HEK293 (cell line): ENCODE measurements at regions not wholly inside any gene's neighbourhood (a gene's known extent, or its start where the extent isn't known, plus 50 kb on each side); places are given as distances from the start of the nearest gene placed in this dataset.

Experiments
- CTCF ChIA-PET: fragments of 350-600 bp; formaldehyde crosslinking; extraction: SDS; loops from one replicate; lab custom pipeline; 2021; ENCODE audit warnings: antibody characterized with exemption; lab: Yijun Ruan, JAX
- POLR2A ChIA-PET: fragments of 300-600 bp; formaldehyde crosslinking; extraction: SDS; loops from one replicate; lab custom pipeline; 2020; ENCODE audit warnings: antibody characterized with exemption, inconsistent platforms; lab: Yijun Ruan, JAX
- H3K27ac ChIP-seq: fragments of 200-500 bp; sonication (Bioruptor generic); 2 replicates; pipeline ENCODE4 v1.5.1; 2014; ENCODE audit warnings: low read depth, low read length, control low read depth, inconsistent platforms; ENCODE audit errors: extremely low read depth
- H3K36me3 ChIP-seq, 2 experiments: fragments of 200-500 bp in 1 of 2; sonication (Bioruptor generic) in 1 of 2; 1 replicate in 1 of 2; 2 replicates in 1 of 2; pipeline ENCODE4 v1.5.1; 2014 to 2017; ENCODE audit warnings: inconsistent platforms in 2 of 2, low read length in 2 of 2; ENCODE audit not compliant: control insufficient read depth in 2 of 2, insufficient read depth in 1 of 2
- H3K4me1 ChIP-seq: fragments of 200-500 bp; sonication (Bioruptor generic); 2 replicates; pipeline ENCODE4 v1.5.1; 2014; ENCODE audit warnings: mild to moderate bottlenecking, low read length, inconsistent platforms; ENCODE audit not compliant: control insufficient read depth, insufficient read depth
- H3K4me3 ChIP-seq: 2 replicates; pipeline ENCODE4 v1.5.1; 2011; ENCODE audit warnings: low read depth, mild to moderate bottlenecking, control low read depth, low read length, moderate library complexity
- H3K9me3 ChIP-seq: fragments of 200-500 bp; sonication (Bioruptor generic); 2 replicates; pipeline ENCODE4 v1.5.1; 2014; ENCODE audit warnings: low read depth, low read length, inconsistent platforms; ENCODE audit not compliant: control insufficient read depth, insufficient read depth
- KLF9 ChIP-seq: fragments of 450-650 bp; formaldehyde crosslinking; IDR thresholded peaks from 2 replicates; pipeline ENCODE4 v1.5.1; 2016; ENCODE audit warnings: missing biosample characterization, missing genetic modification characterization, low read depth
- PRDM10 ChIP-seq: fragments of 450-650 bp; formaldehyde crosslinking; IDR thresholded peaks from 2 replicates; pipeline ENCODE4 v1.5.1; 2016; ENCODE audit warnings: missing biosample characterization, missing genetic modification characterization
- RBAK ChIP-seq: fragments of 450-650 bp; formaldehyde crosslinking; IDR thresholded peaks from 2 replicates; pipeline ENCODE4 v1.5.1; 2016; ENCODE audit warnings: missing biosample characterization, missing genetic modification characterization
- SP2 ChIP-seq: fragments of 450-650 bp; formaldehyde crosslinking; IDR thresholded peaks from 2 replicates; pipeline ENCODE4 v1.5.1; 2016; ENCODE audit warnings: missing biosample characterization, missing genetic modification characterization
- ZBTB7A ChIP-seq: fragments of 450-650 bp; formaldehyde crosslinking; IDR thresholded peaks from 2 replicates; pipeline ENCODE4 v1.5.1; 2016; ENCODE audit warnings: low read depth, missing biosample characterization, missing genetic modification characterization
- ZEB2 ChIP-seq: fragments of 450-650 bp; formaldehyde crosslinking; IDR thresholded peaks from 2 replicates; pipeline ENCODE4 v1.5.1; 2016; ENCODE audit warnings: missing biosample characterization, missing genetic modification characterization
- ZFHX2 ChIP-seq: fragments of 450-650 bp; formaldehyde crosslinking; conservative IDR thresholded peaks from 2 replicates; pipeline ENCODE4 v1.5.1; 2016; ENCODE audit warnings: missing biosample characterization, missing genetic modification characterization
- ZFP41 ChIP-seq: fragments of 450-650 bp; formaldehyde crosslinking; IDR thresholded peaks from 2 replicates; pipeline ENCODE4 v1.5.1; 2016; ENCODE audit warnings: missing biosample characterization, missing genetic modification characterization, borderline replicate concordance
- ZNF174 ChIP-seq: fragments of 450-650 bp; formaldehyde crosslinking; IDR thresholded peaks from 2 replicates; pipeline ENCODE4 v1.5.0; 2017; ENCODE audit warnings: missing biosample characterization, mild to moderate bottlenecking, missing genetic modification characterization
- ZNF214 ChIP-seq: fragments of 450-650 bp; formaldehyde crosslinking; IDR thresholded peaks from 2 replicates; pipeline ENCODE4 v1.5.1; 2017; ENCODE audit warnings: missing biosample characterization, mild to moderate bottlenecking, missing genetic modification characterization, borderline replicate concordance
- ZNF266 ChIP-seq: fragments of 450-650 bp; formaldehyde crosslinking; IDR thresholded peaks from 2 replicates; pipeline ENCODE4 v1.5.1; 2016; ENCODE audit warnings: missing biosample characterization, missing genetic modification characterization, low read depth
- ZNF341 ChIP-seq: fragments of 450-650 bp; formaldehyde crosslinking; IDR thresholded peaks from 2 replicates; pipeline ENCODE4; 2016; ENCODE audit warnings: low read depth, missing biosample characterization, missing genetic modification characterization
- ZNF37A ChIP-seq: fragments of 450-650 bp; IDR thresholded peaks from 2 replicates; pipeline ENCODE4 v1.5.1; 2018; ENCODE audit warnings: missing biosample characterization, missing genetic modification characterization
- ZNF473 ChIP-seq: fragments of 450-650 bp; formaldehyde crosslinking; IDR thresholded peaks from 2 replicates; pipeline ENCODE4 v1.5.1; 2017; ENCODE audit warnings: missing biosample characterization, missing genetic modification characterization
- ZNF501 ChIP-seq: fragments of 450-650 bp; formaldehyde crosslinking; IDR thresholded peaks from 2 replicates; pipeline ENCODE4 v1.5.1; 2016; ENCODE audit warnings: missing biosample characterization, missing genetic modification characterization
- ZNF521 ChIP-seq: fragments of 450-650 bp; formaldehyde crosslinking; IDR thresholded peaks from 2 replicates; pipeline ENCODE4 v1.5.1; 2017; ENCODE audit warnings: missing biosample characterization, mild to moderate bottlenecking, missing genetic modification characterization
- ZNF544 ChIP-seq: fragments of 450-650 bp; formaldehyde crosslinking; IDR thresholded peaks from 2 replicates; pipeline ENCODE4 v1.5.0; 2017; ENCODE audit warnings: missing biosample characterization, missing genetic modification characterization
- ZNF600 ChIP-seq: fragments of 450-650 bp; formaldehyde crosslinking; IDR thresholded peaks from 2 replicates; pipeline ENCODE4 v1.5.1; 2016; ENCODE audit warnings: missing biosample characterization, missing genetic modification characterization
- ZNF624 ChIP-seq: fragments of 450-650 bp; formaldehyde crosslinking; IDR thresholded peaks from 2 replicates; pipeline ENCODE4 v1.5.1; 2017; ENCODE audit warnings: missing biosample characterization, missing genetic modification characterization
- ZNF660 ChIP-seq: fragments of 450-650 bp; IDR thresholded peaks from 2 replicates; pipeline ENCODE4 v1.5.1; 2018; ENCODE audit warnings: missing biosample characterization, mild to moderate bottlenecking, missing genetic modification characterization
- ZNF670 ChIP-seq: fragments of 450-650 bp; formaldehyde crosslinking; IDR thresholded peaks from 2 replicates; pipeline ENCODE4 v1.5.1; 2016; ENCODE audit warnings: missing biosample characterization, missing genetic modification characterization, low read depth
- ZSCAN16 ChIP-seq: fragments of 450-650 bp; formaldehyde crosslinking; IDR thresholded peaks from 2 replicates; pipeline ENCODE4 v1.5.1; 2016; ENCODE audit warnings: missing biosample characterization, missing genetic modification characterization
- TF ChIP-seq, protein P1 (sequence below): fragments of 450-650 bp; formaldehyde crosslinking; IDR thresholded peaks from 2 replicates; pipeline ENCODE4 v1.5.1; 2016; ENCODE audit warnings: missing biosample characterization, missing genetic modification characterization
- TF ChIP-seq, protein P2 (sequence below): fragments of 450-650 bp; formaldehyde crosslinking; IDR thresholded peaks from 2 replicates; pipeline ENCODE4 v1.5.1; 2017; ENCODE audit warnings: missing biosample characterization, missing genetic modification characterization
- TF ChIP-seq, protein P3 (sequence below): fragments of 450-650 bp; formaldehyde crosslinking; IDR thresholded peaks from 2 replicates; pipeline ENCODE4 v1.5.1; 2016; ENCODE audit warnings: missing biosample characterization, missing genetic modification characterization

- no peaks in the 10 kb centered on the region for H3K36me3 ChIP-seq
- H3K9me3 ChIP-seq = no peaks in the 10 kb centered on the region
- no peak overlapping the region for H3K27ac ChIP-seq
- no peaks in the 10 kb centered on the region for H3K4me1 ChIP-seq
- no peak overlapping the region for H3K4me3 ChIP-seq
- TF ChIP-seq, protein P1, sequence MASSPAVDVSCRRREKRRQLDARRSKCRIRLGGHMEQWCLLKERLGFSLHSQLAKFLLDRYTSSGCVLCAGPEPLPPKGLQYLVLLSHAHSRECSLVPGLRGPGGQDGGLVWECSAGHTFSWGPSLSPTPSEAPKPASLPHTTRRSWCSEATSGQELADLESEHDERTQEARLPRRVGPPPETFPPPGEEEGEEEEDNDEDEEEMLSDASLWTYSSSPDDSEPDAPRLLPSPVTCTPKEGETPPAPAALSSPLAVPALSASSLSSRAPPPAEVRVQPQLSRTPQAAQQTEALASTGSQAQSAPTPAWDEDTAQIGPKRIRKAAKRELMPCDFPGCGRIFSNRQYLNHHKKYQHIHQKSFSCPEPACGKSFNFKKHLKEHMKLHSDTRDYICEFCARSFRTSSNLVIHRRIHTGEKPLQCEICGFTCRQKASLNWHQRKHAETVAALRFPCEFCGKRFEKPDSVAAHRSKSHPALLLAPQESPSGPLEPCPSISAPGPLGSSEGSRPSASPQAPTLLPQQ (tag by site-specific recombination) = no peak
- TF ChIP-seq ZNF174 (tag by site-specific recombination) (no peak), ZSCAN16 (tag by site-specific recombination) (no peak), KLF9 (no peak), ZNF214 (no peak), ZNF473 (tag by site-specific recombination) (no peak), ZFP41 (tag by site-specific recombination) (no peak), ZNF544 (no peak), ZNF266 (no peak), ZNF660 (tag by site-specific recombination) (no peak), ZNF341 (tag by site-specific recombination) (no peak), ZNF521 (tag by site-specific recombination) (no peak)
- TF ChIP-seq, protein P2, sequence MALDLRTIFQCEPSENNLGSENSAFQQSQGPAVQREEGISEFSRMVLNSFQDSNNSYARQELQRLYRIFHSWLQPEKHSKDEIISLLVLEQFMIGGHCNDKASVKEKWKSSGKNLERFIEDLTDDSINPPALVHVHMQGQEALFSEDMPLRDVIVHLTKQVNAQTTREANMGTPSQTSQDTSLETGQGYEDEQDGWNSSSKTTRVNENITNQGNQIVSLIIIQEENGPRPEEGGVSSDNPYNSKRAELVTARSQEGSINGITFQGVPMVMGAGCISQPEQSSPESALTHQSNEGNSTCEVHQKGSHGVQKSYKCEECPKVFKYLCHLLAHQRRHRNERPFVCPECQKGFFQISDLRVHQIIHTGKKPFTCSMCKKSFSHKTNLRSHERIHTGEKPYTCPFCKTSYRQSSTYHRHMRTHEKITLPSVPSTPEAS (tag by site-specific recombination) = no peak
- POLR2A ChIA-PET = no interaction called here
- CTCF ChIA-PET = interaction anchor here (0.6 to 9.6 kb wide), 5 partner anchors 17 to 285 kb away, joined by 3 to 76 read pairs (median 3); no protein-coding TSS in a partner anchor
Observed at GRCh38 chr22:22178992-22179391, 65.6 kb upstream of the VPREB1 start.

- no peaks in the 10 kb centered on the region for H3K4me1 ChIP-seq
- CTCF ChIA-PET = interaction anchor here (0.6 to 9.6 kb wide), 4 partner anchors 18 to 155 kb away, joined by 3 to 76 read pairs (median 3); no protein-coding TSS in a partner anchor
- no peaks in the 10 kb centered on the region for H3K9me3 ChIP-seq
- POLR2A ChIA-PET = interaction anchor here (1.1 kb wide), 1 partner anchor 10 kb away, joined by 3 read pairs; no protein-coding TSS in a partner anchor
- no peak overlapping the region for H3K4me3 ChIP-seq
- no peak overlapping the region for H3K27ac ChIP-seq
- H3K36me3 ChIP-seq = no peaks in the 10 kb centered on the region
- TF ChIP-seq ZFP41 (tag by site-specific recombination) (no peak), ZNF624 (no peak), PRDM10 (tag by site-specific recombination) (no peak), ZNF501 (tag by site-specific recombination) (no peak), ZNF600 (tag by site-specific recombination) (no peak), ZNF670 (tag by site-specific recombination) (no peak), ZNF37A (tag by site-specific recombination) (no peak), ZEB2 (no peak), ZFHX2 (tag by site-specific recombination) (no peak), ZBTB7A (tag by site-specific recombination) (no peak), RBAK (tag by site-specific recombination) (no peak), SP2 (tag by site-specific recombination) (no peak)
- TF ChIP-seq, protein P3, sequence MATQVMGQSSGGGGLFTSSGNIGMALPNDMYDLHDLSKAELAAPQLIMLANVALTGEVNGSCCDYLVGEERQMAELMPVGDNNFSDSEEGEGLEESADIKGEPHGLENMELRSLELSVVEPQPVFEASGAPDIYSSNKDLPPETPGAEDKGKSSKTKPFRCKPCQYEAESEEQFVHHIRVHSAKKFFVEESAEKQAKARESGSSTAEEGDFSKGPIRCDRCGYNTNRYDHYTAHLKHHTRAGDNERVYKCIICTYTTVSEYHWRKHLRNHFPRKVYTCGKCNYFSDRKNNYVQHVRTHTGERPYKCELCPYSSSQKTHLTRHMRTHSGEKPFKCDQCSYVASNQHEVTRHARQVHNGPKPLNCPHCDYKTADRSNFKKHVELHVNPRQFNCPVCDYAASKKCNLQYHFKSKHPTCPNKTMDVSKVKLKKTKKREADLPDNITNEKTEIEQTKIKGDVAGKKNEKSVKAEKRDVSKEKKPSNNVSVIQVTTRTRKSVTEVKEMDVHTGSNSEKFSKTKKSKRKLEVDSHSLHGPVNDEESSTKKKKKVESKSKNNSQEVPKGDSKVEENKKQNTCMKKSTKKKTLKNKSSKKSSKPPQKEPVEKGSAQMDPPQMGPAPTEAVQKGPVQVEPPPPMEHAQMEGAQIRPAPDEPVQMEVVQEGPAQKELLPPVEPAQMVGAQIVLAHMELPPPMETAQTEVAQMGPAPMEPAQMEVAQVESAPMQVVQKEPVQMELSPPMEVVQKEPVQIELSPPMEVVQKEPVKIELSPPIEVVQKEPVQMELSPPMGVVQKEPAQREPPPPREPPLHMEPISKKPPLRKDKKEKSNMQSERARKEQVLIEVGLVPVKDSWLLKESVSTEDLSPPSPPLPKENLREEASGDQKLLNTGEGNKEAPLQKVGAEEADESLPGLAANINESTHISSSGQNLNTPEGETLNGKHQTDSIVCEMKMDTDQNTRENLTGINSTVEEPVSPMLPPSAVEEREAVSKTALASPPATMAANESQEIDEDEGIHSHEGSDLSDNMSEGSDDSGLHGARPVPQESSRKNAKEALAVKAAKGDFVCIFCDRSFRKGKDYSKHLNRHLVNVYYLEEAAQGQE (tag by site-specific recombination) = no peak
Observed at GRCh38 chr22:22178355-22178965, 66.1 kb upstream of the VPREB1 start.
